NT2/D1 (cell line): ENCODE measurements at regions not wholly inside any gene's neighbourhood (a gene's known extent, or its start where the extent isn't known, plus 50 kb on each side); places are given as distances from the start of the nearest gene placed in this dataset.

Source experiments
- SUZ12 ChIP-seq: IDR thresholded peaks from 2 replicates; pipeline ENCODE4 v1.6.1; 2011; ENCODE audit not compliant: insufficient read length, insufficient read depth; ENCODE audit errors: extremely low read depth
- YY1 ChIP-seq: IDR thresholded peaks from 2 replicates; pipeline ENCODE4 v1.6.1; 2011; ENCODE audit not compliant: insufficient read length, insufficient read depth

- TF ChIP-seq YY1 (no peak), SUZ12 (no peak)
Observed at GRCh38 chr1:95380909-95381308, 146.9 kb downstream of the RWDD3 start.
